Heart left ventricle (tissue), 16 donors: ENCODE measurements at regions not wholly inside any gene's neighbourhood (a gene's known extent, or its start where the extent isn't known, plus 50 kb on each side); places are given as distances from the start of the nearest gene placed in this dataset.

Source experiments
- ATAC-seq, 4 donors: fragments of 200-7000 bp; cut with Tn5 transposase; one replicate each; pipeline ENCODE4 v1.9.1; 2020 to 2022; ENCODE audit warnings: moderate library complexity in 4 of 4, mild to moderate bottlenecking in 3 of 4, moderate number of reproducible peaks in 1 of 4
- DNase-seq, 5 donors: peaks; one replicate each; pipeline ENCODE4 v3.0.0-alpha.2; 2020
- H3K27ac ChIP-seq, 12 donors: fragments of 200-600 bp; sonication (generic) in 4 of 12; one replicate each; pipeline versions ENCODE4 v1.5.0 to v1.8.0; 2016 to 2022; ENCODE audit warnings: mild to moderate bottlenecking in 2 of 12
- H3K27me3 ChIP-seq, 9 donors: fragments of 200-600 bp; sonication (generic) in 2 of 9; one replicate each; pipeline versions ENCODE4 v1.5.1 to v1.8.0; 2016 to 2022; ENCODE audit warnings: mild to moderate bottlenecking in 3 of 9
- H3K36me3 ChIP-seq, 9 donors: fragments of 200-600 bp; sonication (generic) in 2 of 9; one replicate each; pipeline versions ENCODE4 v1.5.0 to v1.8.0; 2018 to 2022; ENCODE audit warnings: mild to moderate bottlenecking in 2 of 9
- H3K4me1 ChIP-seq, 12 donors: fragments of 200-600 bp; sonication (generic) in 4 of 12; one replicate each; pipeline versions ENCODE4 v1.5.0 to v1.8.0; 2016 to 2022; ENCODE audit warnings: mild to moderate bottlenecking in 3 of 12
- H3K4me3 ChIP-seq, 12 donors: fragments of 200-600 bp; sonication (generic) in 4 of 12; one replicate each; pipeline versions ENCODE4 v1.5.0 to v1.8.0; 2017 to 2022; ENCODE audit warnings: mild to moderate bottlenecking in 9 of 12, moderate library complexity in 4 of 12
- H3K9me3 ChIP-seq, 12 donors: fragments of 200-600 bp; sonication (generic) in 4 of 12; one replicate each; pipeline versions ENCODE4 v1.5.0 to v1.8.0; 2016 to 2022; ENCODE audit warnings: mild to moderate bottlenecking in 1 of 12
- CTCF ChIP-seq, 12 donors: fragments of 200-600 bp; sonication (generic) in 4 of 12; IDR thresholded peaks; one replicate each; pipeline versions ENCODE4 v1.5.0 to v1.8.0; 2018 to 2022; ENCODE audit warnings: antibody characterized with exemption in 12 of 12, mild to moderate bottlenecking in 5 of 12
- POLR2A ChIP-seq, 2 donors: fragments of 450-650 bp; IDR thresholded peaks; one replicate each; pipeline ENCODE4 v1.6.1; 2017; ENCODE audit warnings: antibody characterized with exemption in 2 of 2, mild to moderate bottlenecking in 2 of 2, moderate library complexity in 2 of 2
- WGBS, 4 donors: extraction: QIAGEN DNeasy Blood & Tissue Kit in 2 of 4; methylation state at CpG; one replicate each; pipeline versions ENCODE4 v1.1.5 to v1.1.7; 2013 to 2018; 5-methylcytosine and 5-hydroxymethylcytosine counted together
- intact Hi-C, 10 donors: fragments of 100-400 bp; cut with DNase I; formaldehyde crosslinking; loops; one replicate each; pipeline versions ENCODE4 v1.11.1 to v1.14.2; 2022
- donor health status: ischemic (EF 13 %, LVEDD 7.1; RV severe dilation, severe dysfunction).
- donor health status: healthy with polysubstance abuse.
- donor health status: DM: no; HTN: yes; CAD: no.
- donor health status: DM: no; HTN: no; CAD: no.
- donor health status: ischemic (EF 25% LVEDD 6.9; RV normal size, moderate dysfunction).
- donor health status: ischemic (EF 25% LVEDD 5.7; RV mildly dilated, moderate dysfunction).
- donor health status: healthy.
- donor health status: DM: yes; HTN: yes; CAD: no.
- donor health status: ischemic (EF 35%, LVEDD 5.7; RV mildly dilated, moderate dysfunction).
- donor health status: nonischemic (EF 11% LVEDD 7.7; RV severe dilation, severe dysfunction).
- donor health status: DM: yes; HTN: yes; CAD: no.
- donor health status: PGD.
- donor health status: ischemic (EF 29% LVEDD 5.4; RV normal size, mild dysfunction).
- donor health status: nonischemic (EF 23%, LVEDD 6.1; RV moderate dilation, normal function).

DNA sequence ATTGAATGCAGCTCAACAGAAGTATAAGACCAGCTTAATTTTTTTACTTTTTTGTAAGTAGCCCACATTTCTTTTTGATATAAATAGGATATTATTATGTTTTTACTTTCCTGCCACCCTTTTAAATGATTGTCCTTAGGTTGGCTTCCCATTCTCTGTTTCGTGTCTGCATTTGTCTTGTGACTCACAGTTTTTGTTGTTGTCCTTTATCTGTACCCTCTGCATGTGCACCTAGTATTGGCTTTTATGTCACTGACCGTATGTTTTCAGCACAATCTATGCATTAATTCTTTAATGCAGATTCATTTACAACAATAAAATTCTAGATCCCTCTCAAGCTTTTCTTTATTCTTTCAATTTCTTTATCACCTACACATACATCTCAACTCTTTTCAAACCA, 474.2 kb upstream of the FANCL start:
- no peak for TF ChIP-seq POLR2A (IDR thresholded peaks at IDR 0.05)
- TF ChIP-seq CTCF (IDR thresholded peaks at IDR 0.05), result no peak
- no peak overlapping the region for H3K4me3 ChIP-seq
- no peaks in the 10 kb centered on the region for H3K36me3 ChIP-seq
- WGBS, 4 donors, result 69 to 74% (median 73%) methylated on average over 2 of the region's 2 CpGs
- no peaks in the 10 kb centered on the region for H3K27me3 ChIP-seq
- DNase-seq (no peak), ATAC-seq (no peak)
- H3K27ac ChIP-seq, result no peak overlapping the region
- intact Hi-C loops, result no loop called here
- no peaks in the 10 kb centered on the region for H3K4me1 ChIP-seq
- H3K9me3 ChIP-seq, result no peaks in the 10 kb centered on the region

DNA sequence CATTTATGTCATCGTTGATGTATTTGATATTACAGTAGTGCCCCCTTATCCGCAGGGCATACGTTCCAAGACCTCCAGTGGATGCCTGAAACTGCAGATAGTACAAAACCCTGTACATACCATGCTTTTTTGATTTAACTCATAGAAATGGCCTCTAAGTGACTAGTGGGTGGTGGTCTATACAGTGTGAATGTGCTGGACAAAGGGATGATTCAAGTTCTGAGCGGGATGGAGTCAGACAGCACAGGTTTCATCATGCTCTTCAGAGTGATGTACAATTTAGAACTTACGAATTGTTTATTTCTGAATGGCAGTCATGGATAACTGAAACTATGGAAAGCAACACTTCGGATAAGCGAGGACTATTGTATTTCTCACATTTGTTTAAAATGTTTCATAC, 473.1 kb upstream of the FANCL start:
- Histone ChIP-seq H3K27me3 (no peaks in the 10 kb centered on the region), H3K4me3 (no peak overlapping the region), H3K9me3 (no peaks in the 10 kb centered on the region), H3K4me1 (no peaks in the 10 kb centered on the region), H3K27ac (no peak overlapping the region), H3K36me3 (no peaks in the 10 kb centered on the region)
- no peak for ATAC-seq
- DNase-seq, result no peak
- intact Hi-C loops, result no loop called here
- TF ChIP-seq POLR2A (IDR thresholded peaks at IDR 0.05), result no peak
- TF ChIP-seq CTCF (IDR thresholded peaks at IDR 0.05), result no peak
- 85 to 90% (median 89%) methylated on average over 7 of the region's 7 CpGs for WGBS, 4 donors

DNA sequence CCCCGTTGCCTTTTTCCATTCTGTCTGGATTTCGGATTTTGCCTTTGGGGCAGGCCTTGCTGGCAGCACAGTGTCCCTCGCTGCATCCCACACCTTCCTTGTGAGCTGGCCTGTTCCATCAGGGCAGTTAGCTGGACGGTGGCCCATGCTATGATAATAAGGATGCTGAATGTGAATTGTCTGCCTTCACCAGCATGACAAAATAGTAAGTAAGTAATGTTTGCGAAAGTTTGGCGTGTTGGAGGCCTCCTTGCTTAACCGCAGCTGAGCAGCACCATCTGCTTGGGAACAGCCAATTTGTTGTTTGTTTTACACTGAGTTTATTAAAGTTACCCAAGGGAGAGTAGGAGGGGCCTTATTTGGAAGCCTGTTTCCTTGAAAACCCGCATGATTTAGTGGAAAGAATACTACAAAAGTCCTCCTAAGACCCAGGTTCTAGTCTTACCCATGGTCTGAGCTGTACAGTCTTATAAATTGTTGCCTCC, 469.7 kb upstream of the FANCL start:
- intact Hi-C loops, result no loop called here
- H3K27me3 ChIP-seq, result no peaks in the 10 kb centered on the region
- WGBS, 4 donors, result 70 to 78% (median 76%) methylated on average over 8 of the region's 8 CpGs
- no peak overlapping the region for H3K27ac ChIP-seq
- no peaks in the 10 kb centered on the region for H3K4me1 ChIP-seq
- no peak for DNase-seq
- no peak for ATAC-seq
- H3K36me3 ChIP-seq, result no peaks in the 10 kb centered on the region
- no peak overlapping the region for H3K4me3 ChIP-seq
- no peaks in the 10 kb centered on the region for H3K9me3 ChIP-seq
- no peak for TF ChIP-seq CTCF (IDR thresholded peaks at IDR 0.05)

DNA sequence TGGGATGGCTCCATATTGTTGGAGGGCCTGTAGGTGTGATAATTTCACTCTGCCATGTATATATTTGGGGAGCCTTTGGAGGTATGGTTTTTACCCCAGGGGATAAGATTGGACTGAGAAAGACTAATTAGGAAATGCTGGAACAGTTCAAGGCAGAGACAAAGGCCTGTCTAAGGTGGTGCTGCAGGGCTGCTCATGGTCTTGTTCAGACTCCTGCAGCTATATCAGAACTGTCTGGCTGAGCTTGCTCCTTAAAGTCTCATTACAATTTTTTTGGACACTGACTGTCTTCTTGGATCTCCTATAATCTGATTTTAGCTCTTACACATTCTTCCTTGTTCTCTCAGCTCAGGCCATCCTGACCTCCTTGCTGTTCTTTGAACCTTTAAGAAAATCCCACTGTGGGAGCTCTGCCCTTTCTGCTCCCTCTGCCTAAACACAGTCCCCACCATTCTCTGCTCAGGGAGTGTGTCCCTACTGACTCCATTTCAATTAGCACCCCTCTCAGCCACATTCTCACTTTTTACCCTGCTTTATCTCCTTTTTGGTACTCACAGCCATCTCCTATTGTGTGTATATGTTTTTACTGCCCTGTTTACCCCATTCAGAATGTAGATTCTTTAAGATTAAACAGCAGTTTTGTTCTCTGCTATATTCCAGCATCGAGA, 468.7 kb upstream of the FANCL start:
- ATAC-seq, result no peak

More for the DNA sequence above, 468.7 kb upstream of the FANCL start:
- no peaks in the 10 kb centered on the region for H3K36me3 ChIP-seq
- H3K27ac ChIP-seq, result no peak overlapping the region
- intact Hi-C loops, result no loop called here
- no peak for DNase-seq
- no peaks in the 10 kb centered on the region for H3K4me1 ChIP-seq
- no peaks in the 10 kb centered on the region for H3K9me3 ChIP-seq
- no peak overlapping the region for H3K4me3 ChIP-seq
- 68 to 90% (median 77%) methylated on average over 1 of the region's 1 CpG for WGBS, 4 donors
- TF ChIP-seq CTCF (IDR thresholded peaks at IDR 0.05) (no peak), POLR2A (IDR thresholded peaks at IDR 0.05) (no peak)
- no peaks in the 10 kb centered on the region for H3K27me3 ChIP-seq
